ENCODE measurements at regions not wholly inside any gene's neighbourhood (a gene's known extent, or its start where the extent isn't known, plus 50 kb on each side); places are given as distances from the start of the nearest gene placed in this dataset.
A peak's percentile ranks its signal among the peaks of the same experiment; 100 is the strongest.

DNA sequence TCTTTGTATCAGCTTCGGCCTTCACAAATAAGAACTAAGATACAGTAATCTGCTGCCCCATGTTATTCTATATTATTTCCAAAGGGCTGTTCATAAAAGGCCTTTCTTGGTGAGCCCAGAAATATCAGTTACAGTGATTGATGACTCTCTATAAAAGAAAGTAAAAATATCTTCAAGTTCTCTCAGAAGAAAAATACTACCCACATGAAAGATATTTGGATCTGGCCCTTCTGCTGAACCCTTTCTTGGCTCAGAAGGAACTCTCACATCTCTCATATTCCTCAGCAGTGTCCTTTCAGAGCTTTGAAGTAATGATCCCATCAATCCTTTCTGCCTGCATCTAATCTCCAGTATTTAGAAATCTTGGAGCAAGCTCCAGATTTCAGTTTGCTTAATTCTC lies 76.3 kb upstream of the SLITRK1 start:
- DNase-seq = no peak

DNA sequence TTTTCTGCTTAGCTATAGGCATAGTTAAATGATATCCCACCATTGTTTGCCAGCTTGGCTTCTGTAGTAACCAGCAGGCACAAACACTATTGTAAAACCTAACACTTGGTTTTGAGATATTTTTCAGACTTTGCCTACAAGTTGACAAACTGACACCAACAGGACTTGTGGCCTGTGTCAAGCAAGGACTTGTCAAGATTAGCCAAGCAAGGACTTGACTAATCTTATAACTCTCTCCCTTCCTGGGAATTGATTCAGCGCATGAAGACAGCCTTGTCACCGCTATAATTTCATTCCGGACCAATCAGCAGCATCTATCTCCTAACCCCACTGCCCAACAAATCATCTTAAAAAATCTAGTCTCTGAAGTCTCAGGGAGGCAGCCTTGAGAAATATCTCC lies 72.7 kb upstream of the SLITRK1 start:
- DNase-seq = no peak

DNA sequence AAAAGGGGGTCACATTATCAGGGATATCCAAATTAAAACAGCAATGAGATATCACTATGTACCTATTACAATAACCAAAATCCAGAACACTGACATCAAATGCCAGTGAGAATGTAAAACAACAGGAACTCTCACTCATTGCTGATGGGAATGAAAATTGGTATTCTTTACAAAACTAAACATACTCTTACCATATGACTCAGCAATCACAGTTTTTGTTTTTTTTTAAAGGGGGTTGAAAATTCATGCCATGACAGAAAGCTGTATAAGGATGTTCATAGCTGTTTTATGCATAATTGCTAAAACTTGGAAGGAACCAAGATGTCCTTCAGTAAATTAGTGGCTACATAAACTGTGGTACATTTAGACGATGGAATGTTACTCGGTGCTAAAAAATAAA lies 71.6 kb upstream of the SLITRK1 start:
- no peak for DNase-seq

DNA sequence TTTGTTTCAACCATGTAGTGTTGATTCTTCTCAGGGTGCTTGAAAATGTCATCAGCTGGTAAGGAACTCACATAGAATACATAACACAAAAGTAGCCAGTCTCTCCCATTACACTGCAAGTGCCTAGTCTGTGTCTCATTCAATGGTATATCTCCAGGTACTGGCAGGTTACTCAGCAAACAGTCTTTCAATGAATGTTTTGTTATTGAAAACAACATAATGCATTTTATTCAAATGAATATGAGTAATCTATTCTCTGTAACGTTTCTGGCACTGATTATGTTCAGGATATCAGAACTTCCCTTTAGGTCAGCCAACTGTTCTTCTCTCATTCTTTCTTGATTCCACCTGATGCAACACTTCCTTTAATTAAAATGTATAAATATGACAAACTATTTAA lies 68.0 kb upstream of the SLITRK1 start:
- DNase-seq = no peak

DNA sequence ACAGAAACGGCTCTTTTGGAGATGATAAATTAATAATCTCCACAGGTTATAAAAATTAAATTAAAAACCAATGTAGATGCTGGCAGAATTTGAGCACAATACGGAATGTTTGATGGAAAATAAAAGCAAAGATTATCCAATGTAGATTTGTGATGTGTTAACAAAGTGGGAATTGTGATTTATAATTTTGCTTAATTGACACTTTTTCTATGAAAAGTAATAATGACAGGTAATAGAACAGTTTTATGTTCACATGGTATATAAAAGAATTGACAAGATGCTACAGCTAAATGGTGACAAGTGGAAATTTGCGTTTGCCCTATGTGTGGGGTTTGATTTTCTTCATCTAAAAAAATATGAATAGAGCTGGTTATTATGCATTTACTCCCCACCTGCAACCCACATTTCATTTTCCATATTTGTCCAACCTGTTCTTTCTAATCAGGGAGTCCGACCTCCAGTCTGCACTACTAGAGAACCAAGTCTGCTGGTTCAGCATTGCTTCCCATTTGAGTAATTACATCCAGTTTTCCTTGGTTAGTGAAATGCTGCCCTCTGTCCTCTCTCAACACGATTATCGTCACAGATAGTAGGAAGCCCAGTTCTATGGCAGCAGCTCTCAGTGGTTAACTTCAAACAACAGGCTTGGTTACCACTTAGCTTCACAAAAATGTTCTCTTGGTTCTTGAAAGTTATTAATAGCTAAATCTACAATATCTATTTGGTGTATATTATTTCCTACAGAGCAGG lies 61.4 kb upstream of the SLITRK1 start:
- peak; percentile 25 for DNase-seq

DNA sequence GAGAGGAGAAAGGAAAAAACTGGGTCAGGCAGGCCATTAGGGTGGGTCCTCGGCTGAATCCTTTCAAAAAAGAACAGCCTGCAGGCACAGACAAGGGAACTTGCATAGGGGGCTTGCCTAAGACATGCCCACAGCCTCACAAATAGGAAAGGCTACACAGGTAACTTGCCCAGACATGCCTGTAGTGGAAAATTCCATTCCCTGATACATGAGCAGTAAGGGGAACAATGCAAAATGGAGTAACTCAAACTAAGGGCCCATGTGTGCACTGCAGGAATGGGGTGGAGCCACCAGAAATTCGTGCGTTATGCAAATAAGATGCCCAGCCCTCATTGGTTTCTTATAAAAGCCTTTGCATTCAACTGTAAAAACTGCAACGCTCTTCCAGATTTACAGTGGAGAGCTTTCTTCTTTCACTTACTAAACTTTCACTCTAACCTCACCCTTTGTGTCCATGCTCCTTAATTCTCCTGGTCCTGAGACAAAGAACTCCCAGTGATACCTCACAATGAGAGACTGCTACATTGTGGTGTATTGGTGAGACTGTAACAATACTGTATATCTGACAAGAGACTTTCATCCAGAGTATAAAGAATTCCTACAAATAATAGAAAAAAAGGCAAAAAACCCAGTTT lies 59.5 kb upstream of the SLITRK1 start:
- DNase-seq = no peak

DNA sequence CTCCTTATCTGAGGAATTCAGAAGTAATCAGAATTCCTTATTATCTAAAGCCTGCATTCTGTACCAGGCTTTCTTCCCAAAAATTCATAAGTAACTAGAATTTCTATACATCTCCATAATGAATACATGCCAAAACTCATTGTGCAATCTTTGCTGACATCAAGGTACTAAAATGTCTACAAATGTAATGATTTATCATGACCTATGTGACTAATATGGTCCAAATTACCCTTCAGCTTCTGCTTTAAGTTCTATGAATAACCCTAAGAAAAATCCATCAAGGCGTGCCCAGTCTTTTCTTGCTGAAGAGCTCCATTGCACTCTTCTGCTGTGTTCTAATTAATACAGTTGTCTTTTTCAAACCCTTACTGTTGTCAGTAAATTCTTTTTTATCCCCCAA lies 58.5 kb upstream of the SLITRK1 start:
- no peak for DNase-seq

DNA sequence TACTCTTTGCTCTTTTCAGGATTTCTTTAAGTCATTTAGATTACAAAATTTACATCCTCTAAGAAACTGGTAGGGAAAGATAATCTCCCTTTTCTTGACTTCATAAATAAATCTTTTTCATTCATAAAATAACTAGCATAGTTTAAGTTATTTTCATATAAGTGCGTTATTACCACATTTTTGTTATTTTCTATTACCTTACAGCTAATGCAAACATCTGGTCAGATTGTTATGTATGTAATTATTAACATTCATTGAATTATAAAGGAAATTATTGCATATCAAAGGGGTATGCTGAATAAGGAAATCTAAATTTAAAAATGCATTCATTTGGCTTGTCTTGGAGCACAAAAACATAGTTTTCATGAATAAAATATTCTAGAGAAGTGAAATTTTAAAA lies 55.3 kb upstream of the SLITRK1 start:
- DNase-seq = no peak

DNA sequence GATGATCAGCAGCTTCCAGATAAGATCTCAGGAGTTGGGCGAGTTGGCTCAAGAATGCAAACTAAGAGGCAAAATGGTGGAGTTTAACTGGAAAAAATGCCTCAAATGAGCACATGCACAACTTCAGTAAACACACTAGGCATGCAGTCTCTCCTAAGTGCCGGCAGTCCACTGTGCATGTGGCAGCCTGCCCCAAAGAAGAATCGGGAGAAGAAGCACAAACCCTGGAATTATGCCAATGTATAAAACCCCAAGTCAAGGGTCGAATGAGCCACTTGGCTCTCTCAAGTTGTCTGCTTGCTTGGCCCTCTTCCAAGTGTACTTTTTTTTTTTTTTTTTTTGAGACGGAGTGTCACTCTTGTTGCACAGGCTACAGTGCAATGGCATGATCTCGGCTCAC lies 53.3 kb upstream of the SLITRK1 start:
- no peak for DNase-seq
